ENCODE measurements at regions not wholly inside any gene's neighbourhood (a gene's known extent, or its start where the extent isn't known, plus 50 kb on each side); places are given as distances from the start of the nearest gene placed in this dataset.

GRCh38 chr17:34813290-34813689 is 148.0 kb downstream of the CCT6B start:
- TF ChIP-seq ASH2L (IDR thresholded peaks at IDR 0.05; ENCODE audit: insufficient read length, low read depth, low read length) (no peak), ZBTB46 (CRISPR knock-in tag; IDR thresholded peaks at IDR 0.05; ENCODE audit: borderline replicate concordance) (no peak), EZH2 (conservative IDR thresholded peaks at IDR 0.05; ENCODE audit: low read depth, low read length) (no peak), FOXO1 (CRISPR knock-in tag; IDR thresholded peaks at IDR 0.05) (no peak), SALL1 (CRISPR knock-in tag; IDR thresholded peaks at IDR 0.05) (no peak), ZNF296 (CRISPR knock-in tag; conservative IDR thresholded peaks at IDR 0.05) (no peak)
